OCI-LY3 (cell line): ENCODE measurements at regions not wholly inside any gene's neighbourhood (a gene's known extent, or its start where the extent isn't known, plus 50 kb on each side); places are given as distances from the start of the nearest gene placed in this dataset.

ENCODE experiments used
- CTCF ChIP-seq: fragments of 200-600, 300-600 bp; sonication (generic); IDR thresholded peaks from 2 replicates; pipeline ENCODE4 v1.5.1; 2014; ENCODE audit warnings: antibody characterized with exemption, low read length, low read depth
- EZH2phosphoT487 ChIP-seq: fragments of 200-600 bp; shearing (Covaris generic); IDR thresholded peaks from 2 replicates; pipeline ENCODE4 v1.6.1; 2018; ENCODE audit warnings: antibody characterized with exemption, mixed run types, low read depth

- TF ChIP-seq CTCF (no peak), EZH2phosphoT487 (no peak)
Observed at GRCh38 chr10:55002420-55002819, 201.4 kb upstream of the PCDH15 start.
